Glutamatergic neuron (in vitro differentiated cells): ENCODE measurements at regions not wholly inside any gene's neighbourhood (a gene's known extent, or its start where the extent isn't known, plus 50 kb on each side); places are given as distances from the start of the nearest gene placed in this dataset.

Experiments used
- DNase-seq: peaks from one replicate; pipeline ENCODE4 v3.0.0; 2022
- H3K27ac Mint-ChIP-seq: one replicate; pipeline ENCODE4 v1.8.0; 2020; ENCODE audit warnings: mild to moderate bottlenecking, mixed read lengths, inconsistent platforms; ENCODE audit not compliant: unreplicated experiment
- H3K27me3 Mint-ChIP-seq: one replicate; pipeline ENCODE4 v1.8.0; 2020; ENCODE audit warnings: mild to moderate bottlenecking, moderate library complexity, mixed read lengths, inconsistent platforms; ENCODE audit not compliant: unreplicated experiment
- H3K36me3 Mint-ChIP-seq: one replicate; pipeline ENCODE4 v1.8.0; 2020; ENCODE audit warnings: mild to moderate bottlenecking, mixed read lengths, inconsistent platforms; ENCODE audit not compliant: unreplicated experiment
- H3K4me1 Mint-ChIP-seq: one replicate; pipeline ENCODE4 v1.8.0; 2020; ENCODE audit warnings: mild to moderate bottlenecking, low read depth, mixed read lengths, inconsistent platforms; ENCODE audit not compliant: unreplicated experiment
- H3K4me3 Mint-ChIP-seq: one replicate; pipeline ENCODE4 v1.8.0; 2020; ENCODE audit warnings: mild to moderate bottlenecking, mixed read lengths, inconsistent platforms; ENCODE audit not compliant: unreplicated experiment
- H3K9me3 Mint-ChIP-seq: one replicate; pipeline ENCODE4 v1.8.0; 2020; ENCODE audit warnings: mild to moderate bottlenecking, moderate library complexity, mixed read lengths, inconsistent platforms; ENCODE audit not compliant: unreplicated experiment
- CTCF ChIP-seq: fragments of 200-600 bp; sonication (generic); IDR thresholded peaks from one replicate; pipeline ENCODE4 v1.5.0; 2021; ENCODE audit not compliant: partially characterized antibody, unreplicated experiment

- Mint-ChIP-seq H3K9me3 (no peaks in the 10 kb centered on the region), H3K36me3 (no peaks in the 10 kb centered on the region), H3K27ac (no peak overlapping the region), H3K4me1 (no peaks in the 10 kb centered on the region), H3K27me3 (no peaks in the 10 kb centered on the region), H3K4me3 (no peak overlapping the region)
- DNase-seq: no peak
- no peak for TF ChIP-seq CTCF
Measured at GRCh38 chr3:99549957-99550603, 88.3 kb upstream of the COL8A1 start.

DNA sequence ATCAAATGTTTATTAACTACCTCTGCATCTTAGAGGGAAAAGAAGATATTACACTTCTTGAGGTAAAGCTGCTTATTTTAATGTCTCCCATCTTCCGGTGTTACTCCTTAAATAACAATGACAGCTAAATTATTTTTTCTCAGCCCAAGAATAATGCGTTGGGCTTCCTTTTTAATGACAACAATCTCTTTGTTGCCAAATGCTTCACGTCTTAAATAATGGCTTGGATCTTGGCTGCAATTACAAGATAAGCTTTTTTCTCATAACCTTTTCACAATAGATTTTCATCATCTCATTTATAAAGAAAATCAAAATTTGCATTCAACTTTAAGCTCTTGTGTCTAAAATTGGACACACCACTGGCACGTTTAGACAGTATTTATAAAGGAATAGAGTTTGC, 89.2 kb upstream of the COL8A1 start:
- no peaks in the 10 kb centered on the region for H3K27me3 Mint-ChIP-seq
- no peaks in the 10 kb centered on the region for H3K4me1 Mint-ChIP-seq
- H3K36me3 Mint-ChIP-seq: no peaks in the 10 kb centered on the region
- no peaks in the 10 kb centered on the region for H3K9me3 Mint-ChIP-seq
- TF ChIP-seq CTCF: no peak
- H3K27ac Mint-ChIP-seq: no peak overlapping the region
- no peak for DNase-seq
- H3K4me3 Mint-ChIP-seq: no peak overlapping the region

- no peak for DNase-seq
- H3K27ac Mint-ChIP-seq: no peak overlapping the region
- H3K27me3 Mint-ChIP-seq: no peaks in the 10 kb centered on the region
- H3K9me3 Mint-ChIP-seq: no peaks in the 10 kb centered on the region
- TF ChIP-seq CTCF: no peak
- no peak overlapping the region for H3K4me3 Mint-ChIP-seq
- H3K4me1 Mint-ChIP-seq: no peaks in the 10 kb centered on the region
- H3K36me3 Mint-ChIP-seq: no peaks in the 10 kb centered on the region
Measured at GRCh38 chr3:99548674-99549073, 89.7 kb upstream of the COL8A1 start.

GRCh38 chr3:99545941-99546580, 92.3 kb upstream of the COL8A1 start:
- H3K4me1 Mint-ChIP-seq: no peaks in the 10 kb centered on the region
- H3K4me3 Mint-ChIP-seq: no peak overlapping the region
- no peaks in the 10 kb centered on the region for H3K36me3 Mint-ChIP-seq
- TF ChIP-seq CTCF: no peak
- no peaks in the 10 kb centered on the region for H3K9me3 Mint-ChIP-seq
- no peak overlapping the region for H3K27ac Mint-ChIP-seq
- no peak for DNase-seq
- H3K27me3 Mint-ChIP-seq: no peaks in the 10 kb centered on the region

- no peak overlapping the region for H3K4me3 Mint-ChIP-seq
- H3K27me3 Mint-ChIP-seq: no peaks in the 10 kb centered on the region
- H3K27ac Mint-ChIP-seq: no peak overlapping the region
- no peak for DNase-seq
- no peaks in the 10 kb centered on the region for H3K36me3 Mint-ChIP-seq
- H3K4me1 Mint-ChIP-seq: no peaks in the 10 kb centered on the region
- no peak for TF ChIP-seq CTCF
- H3K9me3 Mint-ChIP-seq: no peaks in the 10 kb centered on the region
Measured at GRCh38 chr3:99544786-99545281, 93.6 kb upstream of the COL8A1 start.
